Activated naive CD8-positive, alpha-beta T cell treated with anti-CD3 and anti-CD28 coated beads for 36 hours (primary cell): ENCODE measurements at regions not wholly inside any gene's neighbourhood (a gene's known extent, or its start where the extent isn't known, plus 50 kb on each side); places are given as distances from the start of the nearest gene placed in this dataset.

Experiments used
- DNase-seq: peaks from one replicate; pipeline ENCODE4 v3.0.0; 2021
- H3K27ac Mint-ChIP-seq: one replicate; pipeline ENCODE4 v1.8.0; 2022; ENCODE audit warnings: mild to moderate bottlenecking, moderate library complexity, mixed read lengths
- H3K27me3 Mint-ChIP-seq: one replicate; pipeline ENCODE4 v1.8.0; 2022; ENCODE audit warnings: mild to moderate bottlenecking, mixed read lengths
- H3K36me3 Mint-ChIP-seq: one replicate; pipeline ENCODE4 v1.8.0; 2021; ENCODE audit warnings: mild to moderate bottlenecking, mixed read lengths
- H3K4me1 Mint-ChIP-seq: one replicate; pipeline ENCODE4 v1.8.0; 2021; ENCODE audit warnings: mixed read lengths
- H3K4me3 Mint-ChIP-seq: one replicate; pipeline ENCODE4 v1.8.0; 2022; ENCODE audit warnings: mild to moderate bottlenecking, moderate library complexity, mixed read lengths
- H3K9me3 Mint-ChIP-seq: one replicate; pipeline ENCODE4 v1.8.0; 2022; ENCODE audit warnings: mixed read lengths

GRCh38 chr13:62613819-62614218, 1198.2 kb upstream of the PCDH20 start:
- no peaks in the 10 kb centered on the region for H3K36me3 Mint-ChIP-seq
- no peaks in the 10 kb centered on the region for H3K27me3 Mint-ChIP-seq
- no peak overlapping the region for H3K4me3 Mint-ChIP-seq
- DNase-seq = no peak
- H3K9me3 Mint-ChIP-seq = peaks cover 3% of the 10 kb centered on the region
- H3K27ac Mint-ChIP-seq = no peak overlapping the region
- no peaks in the 10 kb centered on the region for H3K4me1 Mint-ChIP-seq

DNA sequence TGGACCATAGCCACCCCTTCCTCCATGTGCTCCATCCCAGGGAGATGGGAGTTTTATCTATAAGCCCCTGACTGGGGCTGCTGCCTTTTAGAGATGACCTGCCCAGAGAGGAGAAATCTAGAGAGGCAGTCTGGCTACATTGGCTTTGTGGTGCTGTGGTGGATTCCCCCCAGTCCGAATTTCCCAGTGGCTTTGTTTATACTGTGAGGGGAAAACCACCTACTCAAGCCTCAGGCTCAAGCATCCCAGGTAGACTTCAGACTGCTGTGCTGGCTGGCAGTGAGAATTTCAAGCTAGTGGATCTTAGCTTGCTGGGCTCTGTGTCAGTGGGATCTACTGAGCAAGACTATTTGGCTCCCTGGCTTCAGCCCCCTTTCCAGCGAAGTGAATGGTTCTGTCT, 1195.7 kb upstream of the PCDH20 start:
- Mint-ChIP-seq H3K9me3 (peaks cover 11% of the 10 kb centered on the region), H3K36me3 (no peaks in the 10 kb centered on the region), H3K4me3 (no peak overlapping the region), H3K27ac (no peak overlapping the region), H3K4me1 (no peaks in the 10 kb centered on the region), H3K27me3 (no peaks in the 10 kb centered on the region)
- no peak for DNase-seq

DNA sequence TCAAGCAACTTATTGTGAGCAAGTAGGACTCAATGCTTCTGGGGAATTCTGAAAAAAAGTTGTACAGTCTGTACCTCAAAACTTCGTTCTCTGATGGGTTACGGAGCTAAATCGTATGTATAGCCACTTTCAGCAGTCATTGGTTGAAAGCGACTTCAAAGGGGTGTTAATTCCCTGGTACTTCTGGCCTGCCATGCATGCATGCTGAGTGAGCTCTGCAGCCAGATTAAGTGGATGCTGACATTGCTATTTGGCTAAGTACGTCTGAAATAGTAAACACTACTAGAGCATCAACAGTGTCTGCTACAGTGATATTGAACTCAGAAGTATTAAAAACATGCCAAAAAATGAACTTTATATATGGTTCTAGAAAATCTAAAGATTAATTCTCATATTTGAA, 1183.1 kb upstream of the PCDH20 start:
- Mint-ChIP-seq H3K27me3 (no peaks in the 10 kb centered on the region), H3K27ac (no peak overlapping the region), H3K36me3 (no peaks in the 10 kb centered on the region), H3K4me1 (no peaks in the 10 kb centered on the region), H3K4me3 (no peak overlapping the region), H3K9me3 (peaks cover 2% of the 10 kb centered on the region)
- DNase-seq = no peak

- Mint-ChIP-seq H3K27me3 (no peaks in the 10 kb centered on the region), H3K9me3 (peaks cover 3% of the 10 kb centered on the region), H3K4me1 (no peaks in the 10 kb centered on the region), H3K4me3 (no peak overlapping the region), H3K36me3 (no peaks in the 10 kb centered on the region), H3K27ac (no peak overlapping the region)
- no peak for DNase-seq
These were observed 1180.3 kb upstream of the PCDH20 start for GRCh38 chr13:62595976-62596375.

DNA sequence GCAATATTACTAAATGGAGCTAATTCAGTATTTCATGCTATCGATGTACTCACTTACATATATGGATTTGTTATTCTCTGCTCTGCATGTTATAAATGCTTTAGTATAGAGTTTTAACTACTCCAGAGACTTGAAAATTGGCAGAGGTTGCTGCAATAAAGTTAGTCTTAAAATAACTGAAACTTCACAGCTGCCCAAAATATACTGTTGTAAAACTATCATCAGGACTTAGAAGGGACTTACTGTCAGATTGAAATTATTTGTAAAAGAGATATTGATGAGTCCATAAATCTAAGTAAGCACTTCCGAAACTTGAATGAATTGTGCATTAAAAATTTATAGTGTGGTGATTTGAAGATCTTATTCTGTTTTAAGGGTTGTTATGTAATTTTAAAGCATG, 1178.2 kb upstream of the PCDH20 start:
- Mint-ChIP-seq H3K4me1 (no peaks in the 10 kb centered on the region), H3K4me3 (no peak overlapping the region), H3K9me3 (peaks cover 6% of the 10 kb centered on the region), H3K27me3 (no peaks in the 10 kb centered on the region), H3K27ac (no peak overlapping the region), H3K36me3 (no peaks in the 10 kb centered on the region)
- DNase-seq = no peak

DNA sequence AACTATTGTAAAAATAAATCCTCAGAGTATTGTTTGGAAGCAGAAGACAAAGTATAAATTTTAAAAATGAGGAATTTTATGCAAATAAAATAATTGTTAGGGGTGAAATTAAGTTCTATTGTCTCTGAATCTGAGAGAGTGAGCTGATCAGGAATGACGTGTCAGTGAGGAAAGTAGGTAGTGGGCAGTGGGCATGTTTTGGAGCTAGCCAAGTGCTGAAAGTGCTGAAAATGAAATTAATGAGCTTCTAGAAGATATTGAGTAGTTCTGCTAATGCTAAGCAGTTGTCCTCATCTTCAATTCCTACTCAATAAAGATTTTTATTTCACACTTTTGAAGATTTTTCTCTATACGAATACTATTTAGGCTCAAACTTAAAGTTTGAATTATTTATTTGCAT, 1167.8 kb upstream of the PCDH20 start:
- Mint-ChIP-seq H3K27me3 (no peaks in the 10 kb centered on the region), H3K27ac (no peak overlapping the region), H3K4me1 (no peaks in the 10 kb centered on the region), H3K9me3 (peaks cover 2% of the 10 kb centered on the region), H3K36me3 (no peaks in the 10 kb centered on the region), H3K4me3 (no peak overlapping the region)
- DNase-seq = no peak

DNA sequence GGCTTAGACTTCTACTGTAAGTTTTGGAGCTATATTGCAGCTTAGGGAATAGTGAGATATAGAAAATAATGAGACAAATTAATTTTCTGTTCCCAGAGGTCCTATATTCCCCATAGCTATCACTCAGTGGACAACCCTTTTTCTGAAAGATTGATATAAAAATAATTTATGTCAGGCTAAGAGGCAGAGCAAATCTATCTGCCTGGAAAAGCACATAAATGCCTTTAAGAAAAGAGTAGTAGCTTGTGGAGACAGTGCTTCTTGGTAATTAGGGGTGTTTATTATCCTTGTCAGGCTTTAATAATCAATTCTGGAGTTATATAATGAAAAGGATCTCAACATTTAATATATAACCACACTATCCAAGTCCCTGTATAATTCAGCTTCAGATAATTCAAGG, 1162.8 kb upstream of the PCDH20 start:
- Mint-ChIP-seq H3K27me3 (no peaks in the 10 kb centered on the region), H3K27ac (no peak overlapping the region)

GRCh38 chr13:62564770-62565169, 1149.1 kb upstream of the PCDH20 start:
- H3K9me3 Mint-ChIP-seq = peaks cover 4% of the 10 kb centered on the region
- DNase-seq = no peak
- no peak overlapping the region for H3K27ac Mint-ChIP-seq
- H3K4me1 Mint-ChIP-seq = no peaks in the 10 kb centered on the region
- H3K4me3 Mint-ChIP-seq = no peak overlapping the region
- H3K36me3 Mint-ChIP-seq = no peaks in the 10 kb centered on the region
- H3K27me3 Mint-ChIP-seq = no peaks in the 10 kb centered on the region

More for the DNA sequence above, 1162.8 kb upstream of the PCDH20 start:
- H3K4me1 Mint-ChIP-seq = no peaks in the 10 kb centered on the region
- no peak for DNase-seq
- no peaks in the 10 kb centered on the region for H3K9me3 Mint-ChIP-seq
- H3K36me3 Mint-ChIP-seq = no peaks in the 10 kb centered on the region
- H3K4me3 Mint-ChIP-seq = no peak overlapping the region

DNA sequence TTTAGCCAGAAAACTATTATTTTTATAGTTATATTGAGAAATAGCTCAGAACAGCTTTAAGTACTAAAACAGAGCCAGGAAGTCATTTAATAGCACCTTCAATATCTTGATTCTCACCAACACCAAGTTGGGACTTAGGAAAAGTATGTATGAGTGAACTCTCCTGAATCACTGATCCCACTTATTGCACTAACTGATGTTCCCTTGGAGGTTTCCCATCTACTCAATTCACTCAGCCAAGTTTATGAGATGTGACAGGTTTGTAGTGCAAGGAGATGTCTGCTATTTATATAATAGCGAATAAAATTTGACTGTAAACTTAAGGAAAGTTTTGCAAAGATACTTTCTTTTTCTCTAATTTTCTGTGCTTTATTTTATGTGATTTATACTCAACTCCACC, 1147.6 kb upstream of the PCDH20 start:
- Mint-ChIP-seq H3K4me3 (no peak overlapping the region), H3K36me3 (no peaks in the 10 kb centered on the region), H3K4me1 (no peaks in the 10 kb centered on the region), H3K27me3 (no peaks in the 10 kb centered on the region), H3K9me3 (peaks cover 4% of the 10 kb centered on the region), H3K27ac (no peak overlapping the region)
- DNase-seq = no peak

GRCh38 chr13:62556978-62557377, 1141.3 kb upstream of the PCDH20 start:
- Mint-ChIP-seq H3K36me3 (no peaks in the 10 kb centered on the region), H3K27me3 (no peaks in the 10 kb centered on the region), H3K27ac (no peak overlapping the region), H3K4me3 (no peak overlapping the region), H3K9me3 (peaks cover 6% of the 10 kb centered on the region), H3K4me1 (no peaks in the 10 kb centered on the region)
- DNase-seq = no peak

DNA sequence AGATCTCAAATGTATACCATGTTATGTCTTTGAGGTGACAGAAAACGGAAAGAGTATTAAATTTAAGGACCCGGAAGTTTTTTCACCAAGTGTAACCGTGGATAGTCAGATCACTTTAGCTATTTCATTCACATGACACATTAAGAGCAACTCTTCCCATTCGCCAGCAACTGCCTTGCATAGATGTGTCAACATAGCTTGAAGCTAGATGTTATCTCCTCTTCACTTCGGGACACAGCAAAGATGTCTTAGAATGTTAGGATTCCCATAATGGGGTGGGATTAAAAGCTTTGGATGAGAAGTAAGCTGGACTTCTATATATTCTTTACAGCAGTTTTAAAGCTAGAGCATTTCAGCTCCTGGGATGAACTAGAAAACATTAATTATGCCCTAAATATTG, 1135.9 kb upstream of the PCDH20 start:
- no peak for DNase-seq
- Mint-ChIP-seq H3K36me3 (no peaks in the 10 kb centered on the region), H3K27ac (no peak overlapping the region), H3K4me3 (no peak overlapping the region), H3K4me1 (no peaks in the 10 kb centered on the region), H3K27me3 (no peaks in the 10 kb centered on the region), H3K9me3 (peaks cover 2% of the 10 kb centered on the region)

DNA sequence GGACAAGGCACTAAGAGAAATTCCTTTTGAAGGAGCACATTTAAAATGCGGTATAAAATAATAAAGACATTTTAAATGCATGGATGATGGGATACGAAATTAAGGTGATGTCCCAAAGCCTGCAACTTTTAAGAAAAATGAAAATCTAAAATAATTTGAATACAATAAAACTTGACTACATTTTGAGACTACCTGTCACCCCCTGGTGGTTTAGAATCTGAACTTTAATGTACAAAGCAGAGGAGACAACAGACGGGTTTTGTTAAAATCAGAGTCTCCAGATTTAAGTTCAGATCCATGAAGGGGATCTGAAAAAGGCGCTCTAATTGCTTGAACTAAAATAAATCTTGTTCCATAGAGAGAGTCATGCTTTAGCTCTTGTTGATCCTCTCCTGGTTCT, 1129.3 kb upstream of the PCDH20 start:
- no peak overlapping the region for H3K27ac Mint-ChIP-seq
- H3K36me3 Mint-ChIP-seq = no peaks in the 10 kb centered on the region
- no peaks in the 10 kb centered on the region for H3K9me3 Mint-ChIP-seq
- no peaks in the 10 kb centered on the region for H3K4me1 Mint-ChIP-seq
- DNase-seq = no peak
- no peak overlapping the region for H3K4me3 Mint-ChIP-seq
- H3K27me3 Mint-ChIP-seq = no peaks in the 10 kb centered on the region

DNA sequence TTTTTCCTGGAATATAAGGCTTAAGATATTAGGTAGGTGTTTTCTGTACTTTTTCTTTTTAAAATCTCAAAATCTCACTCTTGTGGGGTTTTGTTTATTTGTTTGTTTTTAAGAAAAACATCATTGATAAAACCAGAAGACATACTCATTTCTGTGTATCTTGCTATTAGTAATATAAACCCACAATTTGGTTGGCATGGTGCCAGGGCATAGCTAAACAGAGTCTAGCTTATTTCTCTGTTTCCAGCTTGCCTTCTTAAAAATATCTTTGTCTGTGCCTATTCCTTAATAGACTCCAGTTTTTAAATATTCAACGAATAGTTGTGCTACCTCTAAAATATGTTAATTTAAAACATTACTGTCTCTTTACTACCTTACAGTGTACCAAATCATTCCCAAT, 1121.9 kb upstream of the PCDH20 start:
- H3K27me3 Mint-ChIP-seq = no peaks in the 10 kb centered on the region
- no peak for DNase-seq
- no peaks in the 10 kb centered on the region for H3K36me3 Mint-ChIP-seq
- H3K4me1 Mint-ChIP-seq = no peaks in the 10 kb centered on the region
- H3K4me3 Mint-ChIP-seq = no peak overlapping the region
- no peak overlapping the region for H3K27ac Mint-ChIP-seq
- H3K9me3 Mint-ChIP-seq = peaks cover 2% of the 10 kb centered on the region

- no peaks in the 10 kb centered on the region for H3K4me1 Mint-ChIP-seq
- H3K27me3 Mint-ChIP-seq = no peaks in the 10 kb centered on the region
- H3K27ac Mint-ChIP-seq = no peak overlapping the region
- no peaks in the 10 kb centered on the region for H3K36me3 Mint-ChIP-seq
- DNase-seq = no peak
- no peaks in the 10 kb centered on the region for H3K9me3 Mint-ChIP-seq
- no peak overlapping the region for H3K4me3 Mint-ChIP-seq
These were observed 1110.0 kb upstream of the PCDH20 start for GRCh38 chr13:62525652-62526051.

DNA sequence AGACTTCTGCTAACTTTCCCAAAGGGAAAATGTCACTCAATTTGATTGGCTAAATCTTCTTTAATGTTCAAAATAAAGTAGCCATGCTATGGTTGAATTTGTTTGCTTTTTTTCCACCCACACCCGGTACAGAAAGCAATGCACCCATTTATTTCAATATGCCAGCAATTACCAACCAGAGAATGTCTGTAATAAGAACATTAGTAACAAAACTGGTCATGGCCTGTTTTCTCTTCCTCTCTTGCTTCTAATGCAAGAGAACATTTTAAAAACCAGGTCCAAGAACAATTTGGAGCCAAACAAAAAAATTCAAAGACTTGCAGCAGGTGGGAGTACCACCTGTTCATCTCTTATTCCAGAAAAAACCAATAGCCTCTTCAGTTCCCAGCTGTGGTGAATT, 1108.8 kb upstream of the PCDH20 start:
- H3K4me3 Mint-ChIP-seq = no peak overlapping the region
- H3K27ac Mint-ChIP-seq = no peak overlapping the region
- H3K36me3 Mint-ChIP-seq = no peaks in the 10 kb centered on the region
- no peaks in the 10 kb centered on the region for H3K9me3 Mint-ChIP-seq
- H3K4me1 Mint-ChIP-seq = no peaks in the 10 kb centered on the region
- no peak for DNase-seq
- no peaks in the 10 kb centered on the region for H3K27me3 Mint-ChIP-seq

DNA sequence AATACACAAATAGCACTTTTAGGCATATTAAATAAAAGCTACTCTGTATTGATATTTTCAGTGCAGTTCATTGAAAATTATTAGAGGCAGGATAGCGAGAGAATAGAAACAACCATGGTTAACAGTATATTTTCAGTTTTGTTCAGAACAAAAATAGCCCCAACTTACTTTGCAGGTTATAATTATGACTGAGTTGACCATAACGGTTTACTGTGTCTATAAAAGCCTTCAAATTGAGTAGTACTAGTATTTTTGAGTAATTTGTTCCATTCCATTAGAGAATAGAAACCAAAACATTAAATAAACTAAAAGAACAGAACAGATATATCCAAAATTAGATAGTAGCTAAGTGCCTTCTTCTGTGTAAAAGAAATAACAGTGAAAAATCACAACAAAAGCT, 1108.4 kb upstream of the PCDH20 start:
- Mint-ChIP-seq H3K27ac (no peak overlapping the region), H3K27me3 (no peaks in the 10 kb centered on the region), H3K4me3 (no peak overlapping the region), H3K36me3 (no peaks in the 10 kb centered on the region), H3K4me1 (no peaks in the 10 kb centered on the region), H3K9me3 (no peaks in the 10 kb centered on the region)
- DNase-seq = no peak
